ENCODE measurements at regions not wholly inside any gene's neighbourhood (a gene's known extent, or its start where the extent isn't known, plus 50 kb on each side); places are given as distances from the start of the nearest gene placed in this dataset.
"Not testable (repeated sequence)": the region's sequence is repeated elsewhere in the genome, so short reads cannot be mapped to it uniquely, and the experiment has no call there.

- no peak for DNase-seq
Measured at GRCh38 chr15:98280284-98280975, 319.9 kb downstream of the ARRDC4 start.

GRCh38 chr15:98281130-98281529 lies 320.6 kb downstream of the ARRDC4 start:
- DNase-seq, result no peak

- DNase-seq, result no peak
Measured at GRCh38 chr15:98282656-98283332, 322.3 kb downstream of the ARRDC4 start.

- no peak for DNase-seq
Measured at GRCh38 chr15:98286200-98286599, 325.7 kb downstream of the ARRDC4 start.

- no peak for DNase-seq
Measured at GRCh38 chr15:98286831-98287230, 326.3 kb downstream of the ARRDC4 start.

GRCh38 chr15:98288091-98288590 lies 327.6 kb downstream of the ARRDC4 start:
- no peak for DNase-seq

GRCh38 chr15:98289747-98290146 lies 329.2 kb downstream of the ARRDC4 start:
- DNase-seq, result no peak

GRCh38 chr15:98292442-98293240 lies 332.1 kb downstream of the ARRDC4 start:
- DNase-seq, result no peak

- DNase-seq, result no peak
Measured at GRCh38 chr15:98294126-98294525, 333.6 kb downstream of the ARRDC4 start.

GRCh38 chr15:98295101-98295759 lies 334.7 kb downstream of the ARRDC4 start:
- DNase-seq, result not testable (repeated sequence)

- DNase-seq, result no peak
Measured at GRCh38 chr15:98296653-98297052, 336.1 kb downstream of the ARRDC4 start.

GRCh38 chr15:98304371-98304770 lies 343.9 kb downstream of the ARRDC4 start:
- no peak for DNase-seq

- DNase-seq, result no peak
Measured at GRCh38 chr15:98308117-98308516, 340.2 kb upstream of the IGF1R start.

GRCh38 chr15:98311566-98312188 lies 336.7 kb upstream of the IGF1R start:
- no peak for DNase-seq

- no peak for DNase-seq
Measured at GRCh38 chr15:98312913-98313312, 335.4 kb upstream of the IGF1R start.

- DNase-seq, result no peak
Measured at GRCh38 chr15:98315971-98316370, 332.4 kb upstream of the IGF1R start.

- DNase-seq, result no peak
Measured at GRCh38 chr15:98321896-98322295, 326.4 kb upstream of the IGF1R start.

GRCh38 chr15:98322581-98322980 lies 325.8 kb upstream of the IGF1R start:
- DNase-seq, result no peak

- DNase-seq, result no peak
Measured at GRCh38 chr15:98324341-98324970, 323.9 kb upstream of the IGF1R start.

- DNase-seq, result no peak
Measured at GRCh38 chr15:98326804-98327203, 321.5 kb upstream of the IGF1R start.

GRCh38 chr15:98330258-98330657 lies 318.1 kb upstream of the IGF1R start:
- no peak for DNase-seq
